ENCODE measurements at regions not wholly inside any gene's neighbourhood (a gene's known extent, or its start where the extent isn't known, plus 50 kb on each side); places are given as distances from the start of the nearest gene placed in this dataset.

DNA sequence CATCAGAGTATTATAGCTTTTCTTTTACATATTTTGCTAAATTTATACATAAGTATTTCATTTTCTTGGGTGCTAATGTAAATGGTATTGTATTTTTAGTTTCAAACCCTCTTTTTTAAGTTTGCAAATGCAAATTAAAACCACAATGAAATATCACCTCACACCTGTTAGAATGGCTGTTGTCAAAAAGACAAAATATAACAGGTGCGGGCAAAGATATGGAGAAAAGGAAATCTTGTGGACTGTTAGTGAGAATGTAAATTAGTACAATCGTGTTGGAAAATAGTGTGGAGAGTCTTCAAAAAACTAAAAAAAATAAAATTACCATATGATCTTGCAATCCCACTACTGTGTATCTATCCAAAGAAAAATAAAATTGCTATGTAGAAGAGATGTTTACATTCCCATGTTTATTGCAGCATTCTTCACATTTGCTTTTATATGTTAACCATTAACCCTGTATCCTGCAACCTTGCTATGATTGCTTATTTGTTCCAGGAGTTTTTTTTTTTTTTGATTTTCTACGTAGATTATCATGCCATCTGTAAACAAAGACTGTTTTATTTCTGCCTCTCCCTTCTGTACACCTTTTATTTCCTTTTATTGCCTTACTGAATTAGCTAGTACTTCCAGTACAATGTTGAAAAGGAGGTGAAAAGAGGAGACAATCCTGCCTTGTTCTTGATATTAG, 405.4 kb upstream of the MIS18BP1 start:
- TF ChIP-seq, protein P1, sequence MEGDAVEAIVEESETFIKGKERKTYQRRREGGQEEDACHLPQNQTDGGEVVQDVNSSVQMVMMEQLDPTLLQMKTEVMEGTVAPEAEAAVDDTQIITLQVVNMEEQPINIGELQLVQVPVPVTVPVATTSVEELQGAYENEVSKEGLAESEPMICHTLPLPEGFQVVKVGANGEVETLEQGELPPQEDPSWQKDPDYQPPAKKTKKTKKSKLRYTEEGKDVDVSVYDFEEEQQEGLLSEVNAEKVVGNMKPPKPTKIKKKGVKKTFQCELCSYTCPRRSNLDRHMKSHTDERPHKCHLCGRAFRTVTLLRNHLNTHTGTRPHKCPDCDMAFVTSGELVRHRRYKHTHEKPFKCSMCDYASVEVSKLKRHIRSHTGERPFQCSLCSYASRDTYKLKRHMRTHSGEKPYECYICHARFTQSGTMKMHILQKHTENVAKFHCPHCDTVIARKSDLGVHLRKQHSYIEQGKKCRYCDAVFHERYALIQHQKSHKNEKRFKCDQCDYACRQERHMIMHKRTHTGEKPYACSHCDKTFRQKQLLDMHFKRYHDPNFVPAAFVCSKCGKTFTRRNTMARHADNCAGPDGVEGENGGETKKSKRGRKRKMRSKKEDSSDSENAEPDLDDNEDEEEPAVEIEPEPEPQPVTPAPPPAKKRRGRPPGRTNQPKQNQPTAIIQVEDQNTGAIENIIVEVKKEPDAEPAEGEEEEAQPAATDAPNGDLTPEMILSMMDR (IDR thresholded peaks at IDR 0.05 in 2 of 3, conservative IDR thresholded peaks at IDR 0.05 in 1 of 3; ENCODE audit: borderline replicate concordance in 1 of 3, insufficient read depth in 1 of 3, low read depth in 2 of 3, low read length in 2 of 3) = no peak
- TF ChIP-seq ELF1 (IDR thresholded peaks at IDR 0.05; ENCODE audit: borderline replicate concordance, low read depth) = no peak
- TF ChIP-seq POLR2A (IDR thresholded peaks at IDR 0.05; ENCODE audit: borderline replicate concordance, extremely low read depth, insufficient read depth, insufficient read length) = no peak
